Osteoblast (primary cell): ENCODE measurements at regions not wholly inside any gene's neighbourhood (a gene's known extent, or its start where the extent isn't known, plus 50 kb on each side); places are given as distances from the start of the nearest gene placed in this dataset.

Experiments used
- DNase-seq: peaks from one replicate; pipeline ENCODE4 v3.0.0; 2011; ENCODE audit warnings: low spot score, mixed read lengths; ENCODE audit not compliant: insufficient read length; ENCODE audit errors: missing footprints
- H2AFZ ChIP-seq: 2 replicates; pipeline ENCODE4 v1.6.0; 2011; ENCODE audit warnings: mild to moderate bottlenecking, low read length
- H3K27ac ChIP-seq: 2 replicates; pipeline ENCODE4 v1.5.1; 2011; ENCODE audit warnings: mild to moderate bottlenecking, low read depth, low read length, moderate library complexity
- H3K27me3 ChIP-seq: 2 replicates; pipeline ENCODE4 v1.6.0; 2012; ENCODE audit warnings: mild to moderate bottlenecking, control low read depth, inconsistent platforms, low read length, moderate library complexity; ENCODE audit not compliant: insufficient read depth
- H3K36me3 ChIP-seq: 2 replicates; pipeline ENCODE4 v1.5.1; 2011; ENCODE audit warnings: mild to moderate bottlenecking, low read length, control low read depth, moderate library complexity; ENCODE audit not compliant: insufficient read depth
- H3K4me1 ChIP-seq: 2 replicates; pipeline ENCODE4 v1.5.1; 2011; ENCODE audit warnings: mild to moderate bottlenecking, low read length, control low read depth, moderate library complexity; ENCODE audit not compliant: insufficient read depth
- H3K4me2 ChIP-seq: 2 replicates; pipeline ENCODE4 v1.6.0; 2011; ENCODE audit warnings: mild to moderate bottlenecking, low read length; ENCODE audit not compliant: insufficient read depth
- H3K4me3 ChIP-seq: fragments of 200-600 bp; sonication (generic); 3 replicates; pipeline ENCODE4 v1.5.1; 2012; ENCODE audit warnings: mild to moderate bottlenecking, low read length, inconsistent platforms; ENCODE audit not compliant: insufficient read depth
- H3K79me2 ChIP-seq: 2 replicates; pipeline ENCODE4 v1.6.0; 2012; ENCODE audit warnings: mild to moderate bottlenecking, low read length, control low read depth, inconsistent platforms; ENCODE audit not compliant: insufficient read depth
- H3K9me3 ChIP-seq: 2 replicates; pipeline ENCODE4 v1.5.1; 2011; ENCODE audit warnings: low read depth, low read length, control low read depth
- H4K20me1 ChIP-seq: 2 replicates; pipeline ENCODE4 v1.6.0; 2012; ENCODE audit warnings: mild to moderate bottlenecking, low read length, control low read depth; ENCODE audit not compliant: insufficient read depth
- CTCF ChIP-seq: IDR thresholded peaks from 2 replicates; pipeline ENCODE4 v1.5.1; 2011; ENCODE audit warnings: mild to moderate bottlenecking, low read depth, low read length, moderate library complexity; ENCODE audit errors: extremely low read depth

GRCh38 chr14:53608369-53608768 is 348.3 kb downstream of the BMP4 start:
- Histone ChIP-seq H3K27ac (no peak overlapping the region), H3K36me3 (no peaks in the 10 kb centered on the region), H3K4me2 (no peak overlapping the region), H3K4me3 (no peak overlapping the region), H3K9me3 (no peaks in the 10 kb centered on the region), H3K27me3 (peaks cover 12% of the 10 kb centered on the region), H4K20me1 (no peaks in the 10 kb centered on the region), H3K4me1 (no peaks in the 10 kb centered on the region), H3K79me2 (no peaks in the 10 kb centered on the region), H2AFZ (no peak overlapping the region)
- no peak for DNase-seq
- TF ChIP-seq CTCF: no peak

GRCh38 chr14:53606203-53606602 is 350.4 kb downstream of the BMP4 start:
- no peaks in the 10 kb centered on the region for H4K20me1 ChIP-seq
- no peak overlapping the region for H3K27ac ChIP-seq
- no peaks in the 10 kb centered on the region for H3K9me3 ChIP-seq
- TF ChIP-seq CTCF: no peak
- no peak for DNase-seq
- H3K27me3 ChIP-seq: peaks cover 22% of the 10 kb centered on the region
- no peak overlapping the region for H2AFZ ChIP-seq
- H3K79me2 ChIP-seq: no peaks in the 10 kb centered on the region
- H3K4me2 ChIP-seq: no peak overlapping the region
- no peaks in the 10 kb centered on the region for H3K36me3 ChIP-seq
- no peak overlapping the region for H3K4me3 ChIP-seq
- no peaks in the 10 kb centered on the region for H3K4me1 ChIP-seq

- no peak for DNase-seq
- no peaks in the 10 kb centered on the region for H3K9me3 ChIP-seq
- no peak for TF ChIP-seq CTCF
- no peak overlapping the region for H3K4me3 ChIP-seq
- H3K79me2 ChIP-seq: no peaks in the 10 kb centered on the region
- no peak overlapping the region for H2AFZ ChIP-seq
- no peaks in the 10 kb centered on the region for H3K4me1 ChIP-seq
- H3K4me2 ChIP-seq: no peak overlapping the region
- H3K27ac ChIP-seq: no peak overlapping the region
- no peaks in the 10 kb centered on the region for H4K20me1 ChIP-seq
- no peaks in the 10 kb centered on the region for H3K36me3 ChIP-seq
- peaks cover 22% of the 10 kb centered on the region for H3K27me3 ChIP-seq
These were observed 351.1 kb downstream of the BMP4 start for GRCh38 chr14:53605562-53605961.

DNA sequence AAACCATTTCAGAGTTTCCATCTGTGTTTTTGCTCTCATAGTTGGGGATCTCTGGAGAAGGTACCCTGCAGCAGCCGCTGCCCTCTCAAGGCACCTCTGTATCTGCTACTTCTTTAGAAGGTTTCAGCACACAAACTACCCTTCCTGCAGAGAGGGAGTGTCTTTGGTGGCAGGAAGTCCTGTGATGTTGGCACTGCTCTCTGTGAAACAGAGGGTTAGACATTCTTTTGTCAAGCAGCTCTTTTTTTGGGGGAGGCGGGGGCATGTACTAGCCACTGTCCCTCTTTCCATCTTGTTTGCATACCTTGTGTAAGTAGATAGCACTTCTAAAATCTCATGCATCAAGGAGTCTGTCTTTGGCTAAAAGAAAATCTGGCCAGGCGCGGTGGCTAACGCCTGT is 352.6 kb downstream of the BMP4 start:
- Histone ChIP-seq H4K20me1 (no peaks in the 10 kb centered on the region), H3K4me2 (no peak overlapping the region), H3K27ac (no peak overlapping the region), H3K36me3 (no peaks in the 10 kb centered on the region), H2AFZ (no peak overlapping the region), H3K4me1 (no peaks in the 10 kb centered on the region), H3K9me3 (no peaks in the 10 kb centered on the region), H3K4me3 (no peak overlapping the region), H3K27me3 (peaks cover 18% of the 10 kb centered on the region), H3K79me2 (no peaks in the 10 kb centered on the region)
- no peak for DNase-seq
- no peak for TF ChIP-seq CTCF
